HFF-Myc (cell line): ENCODE measurements at regions not wholly inside any gene's neighbourhood (a gene's known extent, or its start where the extent isn't known, plus 50 kb on each side); places are given as distances from the start of the nearest gene placed in this dataset.
"Not testable (repeated sequence)": the region's sequence is repeated elsewhere in the genome, so short reads cannot be mapped to it uniquely, and the experiment has no call there.

Source experiments
- DNase-seq: peaks from one replicate; pipeline ENCODE4 v3.0.0-alpha.2; 2011; ENCODE audit warnings: low read depth; ENCODE audit errors: extremely low read depth
- H3K4me3 ChIP-seq: replicated peaks from 2 replicates; pipeline ENCODE4 v1.5.1; 2011; ENCODE audit warnings: low read depth, mild to moderate bottlenecking, control low read depth, low read length
- TF ChIP-seq, protein P1 (sequence below): IDR thresholded peaks from 2 replicates; pipeline ENCODE4 v1.5.1; 2012; ENCODE audit warnings: mild to moderate bottlenecking, low read depth, low read length, control low read depth; ENCODE audit errors: missing control alignments

DNA sequence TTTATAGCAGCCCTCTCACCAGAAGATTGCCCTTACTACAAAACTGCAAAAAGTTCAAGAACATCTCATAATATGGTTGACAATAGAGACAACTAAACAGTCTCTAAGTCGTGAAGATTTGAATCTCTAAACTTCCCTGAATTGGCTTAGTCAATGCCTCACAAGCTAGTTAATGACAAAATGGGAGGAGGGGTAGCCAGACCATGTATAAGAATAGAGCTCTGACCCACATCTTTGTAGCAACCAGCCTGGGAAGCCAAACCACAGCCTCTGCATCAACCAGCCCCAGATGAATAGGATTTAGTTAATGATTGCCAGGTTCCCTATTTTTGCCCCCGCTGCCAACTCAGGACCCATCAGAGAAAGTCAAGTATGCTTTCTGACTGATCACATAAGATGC, 1265.9 kb upstream of the PCDH10 start:
- H3K4me3 ChIP-seq, DNase-seq: not testable (repeated sequence)

DNA sequence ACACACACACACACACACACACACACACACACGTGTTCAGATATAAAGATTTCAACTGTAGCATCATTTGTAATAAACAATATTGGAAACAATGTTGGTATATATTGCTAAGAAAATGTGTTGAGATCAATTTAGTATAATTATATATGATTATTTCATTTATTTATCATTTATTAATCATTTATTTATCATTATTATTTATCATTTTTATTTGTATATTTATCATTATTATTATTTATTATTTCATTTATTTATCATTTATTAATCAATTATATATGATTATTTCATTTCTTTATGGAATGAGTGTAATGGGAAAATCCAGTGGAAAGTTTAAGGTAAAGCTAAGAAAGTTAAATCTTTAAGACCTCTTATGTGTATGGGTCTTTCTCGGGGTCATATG, 1223.4 kb upstream of the PCDH10 start:
- DNase-seq, H3K4me3 ChIP-seq: not testable (repeated sequence)

- H3K4me3 ChIP-seq, DNase-seq: not testable (repeated sequence)
These were observed 1181.4 kb upstream of the PCDH10 start for GRCh38 chr4:131967646-131968045.

- TF ChIP-seq, protein P1, sequence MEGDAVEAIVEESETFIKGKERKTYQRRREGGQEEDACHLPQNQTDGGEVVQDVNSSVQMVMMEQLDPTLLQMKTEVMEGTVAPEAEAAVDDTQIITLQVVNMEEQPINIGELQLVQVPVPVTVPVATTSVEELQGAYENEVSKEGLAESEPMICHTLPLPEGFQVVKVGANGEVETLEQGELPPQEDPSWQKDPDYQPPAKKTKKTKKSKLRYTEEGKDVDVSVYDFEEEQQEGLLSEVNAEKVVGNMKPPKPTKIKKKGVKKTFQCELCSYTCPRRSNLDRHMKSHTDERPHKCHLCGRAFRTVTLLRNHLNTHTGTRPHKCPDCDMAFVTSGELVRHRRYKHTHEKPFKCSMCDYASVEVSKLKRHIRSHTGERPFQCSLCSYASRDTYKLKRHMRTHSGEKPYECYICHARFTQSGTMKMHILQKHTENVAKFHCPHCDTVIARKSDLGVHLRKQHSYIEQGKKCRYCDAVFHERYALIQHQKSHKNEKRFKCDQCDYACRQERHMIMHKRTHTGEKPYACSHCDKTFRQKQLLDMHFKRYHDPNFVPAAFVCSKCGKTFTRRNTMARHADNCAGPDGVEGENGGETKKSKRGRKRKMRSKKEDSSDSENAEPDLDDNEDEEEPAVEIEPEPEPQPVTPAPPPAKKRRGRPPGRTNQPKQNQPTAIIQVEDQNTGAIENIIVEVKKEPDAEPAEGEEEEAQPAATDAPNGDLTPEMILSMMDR, result no peak
- no peak for DNase-seq
- peak overlapping the region; percentile 36 for H3K4me3 ChIP-seq
These were observed 1174.4 kb upstream of the PCDH10 start for GRCh38 chr4:131974730-131975129.

GRCh38 chr4:131975276-131976132, 1173.6 kb upstream of the PCDH10 start:
- DNase-seq, result not testable (repeated sequence)
- H3K4me3 ChIP-seq, result peak overlapping the region; percentile 36

- H3K4me3 ChIP-seq, result peak overlapping the region; percentile 36
- DNase-seq, result not testable (repeated sequence)
These were observed 1172.7 kb upstream of the PCDH10 start for GRCh38 chr4:131976133-131977002.

DNA sequence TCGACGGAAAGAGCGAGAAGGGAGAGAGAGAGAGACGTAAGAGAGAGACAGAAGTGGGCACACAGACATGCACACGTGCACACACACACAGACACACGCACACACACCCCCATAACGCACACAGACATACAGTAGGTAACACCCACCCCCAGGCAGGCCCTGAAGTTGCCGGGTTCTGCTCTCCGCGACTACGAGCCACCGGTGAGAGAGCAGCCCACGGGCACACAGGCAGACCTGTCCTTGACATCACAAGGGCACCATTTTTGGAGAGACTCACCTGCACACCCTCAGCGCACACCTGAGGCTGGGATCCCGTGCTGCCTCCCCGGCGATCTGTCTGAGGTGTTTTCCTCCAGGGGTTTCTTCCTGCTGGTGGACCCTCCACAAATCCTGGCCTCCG, 1171.0 kb upstream of the PCDH10 start:
- H3K4me3 ChIP-seq, result no peak overlapping the region
- TF ChIP-seq, protein P1, result no peak
- DNase-seq, result no peak

DNA sequence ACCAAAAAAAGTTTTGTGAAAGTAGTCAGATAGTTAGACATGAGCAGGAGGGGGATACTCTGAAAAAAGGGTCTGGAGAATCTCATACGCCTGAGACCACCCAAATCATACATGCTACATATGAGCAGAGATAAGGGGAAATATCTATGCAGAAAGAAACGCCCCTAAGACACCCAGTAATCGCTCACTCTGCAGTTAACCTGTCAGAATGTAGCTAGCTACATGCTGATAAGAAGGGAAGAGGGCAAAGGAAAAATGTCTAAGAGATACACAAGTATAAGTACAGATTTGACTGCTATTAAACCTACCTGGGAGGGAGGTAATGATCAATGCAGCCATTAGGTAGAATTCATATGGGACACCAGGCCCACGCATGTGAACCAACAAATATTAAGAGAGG, 1159.5 kb upstream of the PCDH10 start:
- DNase-seq, result no peak
- TF ChIP-seq, protein P1, result no peak
- no peak overlapping the region for H3K4me3 ChIP-seq

DNA sequence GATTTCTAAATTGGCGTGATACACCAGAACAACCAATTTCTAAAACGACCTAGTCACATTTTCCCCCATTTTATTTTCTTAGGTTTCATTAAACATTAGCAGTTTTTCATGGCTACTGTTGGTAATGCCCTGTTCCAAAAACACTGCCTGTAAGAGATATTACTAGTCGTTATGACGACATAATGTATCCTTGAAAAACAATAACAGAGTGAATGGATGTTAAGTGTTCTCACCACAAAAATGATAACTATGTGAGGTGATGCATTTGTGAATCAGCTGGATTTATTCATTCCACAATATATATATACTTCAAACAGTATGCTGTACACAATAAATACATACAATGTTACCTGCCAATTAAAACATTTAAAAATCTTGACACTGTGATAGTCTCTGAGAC, 1147.6 kb upstream of the PCDH10 start:
- DNase-seq, result no peak
- no peak overlapping the region for H3K4me3 ChIP-seq
- TF ChIP-seq, protein P1, result no peak
